Trophoblast cell (in vitro differentiated cells and primary cell): ENCODE measurements at regions not wholly inside any gene's neighbourhood (a gene's known extent, or its start where the extent isn't known, plus 50 kb on each side); places are given as distances from the start of the nearest gene placed in this dataset.

ENCODE experiments used
- DNase-seq, 2 donors: peaks; one replicate each; pipeline ENCODE4 v3.0.0-alpha.2; 2016
- H2AFZ ChIP-seq: 2 replicates; pipeline ENCODE4 v1.6.1; 2013; ENCODE audit warnings: low read length, moderate library complexity, mild to moderate bottlenecking; ENCODE audit not compliant: insufficient read depth, poor library complexity
- H2AK5ac ChIP-seq: 2 replicates; pipeline ENCODE4 v1.6.1; 2013; ENCODE audit warnings: mild to moderate bottlenecking, low read length
- H2BK120ac ChIP-seq: 2 replicates; pipeline ENCODE4 v1.6.1; 2013; ENCODE audit warnings: low read length, mild to moderate bottlenecking, moderate library complexity; ENCODE audit not compliant: insufficient read depth, poor library complexity
- H2BK12ac ChIP-seq: 2 replicates; pipeline ENCODE4 v1.6.1; 2013; ENCODE audit warnings: mild to moderate bottlenecking, low read length, moderate library complexity
- H2BK5ac ChIP-seq: 2 replicates; pipeline ENCODE4 v1.6.1; 2013; ENCODE audit warnings: low read length, low read depth, moderate library complexity, mild to moderate bottlenecking; ENCODE audit not compliant: poor library complexity
- H3K14ac ChIP-seq: 2 replicates; pipeline ENCODE4 v1.6.1; 2013; ENCODE audit warnings: mild to moderate bottlenecking, low read length
- H3K18ac ChIP-seq: 2 replicates; pipeline ENCODE4 v1.6.1; 2013; ENCODE audit warnings: mild to moderate bottlenecking, low read length
- H3K23ac ChIP-seq: 2 replicates; pipeline ENCODE4 v1.6.1; 2013; ENCODE audit warnings: low read length
- H3K27ac ChIP-seq: 2 replicates; pipeline ENCODE4 v1.5.1; 2013; ENCODE audit warnings: low read depth, mild to moderate bottlenecking, inconsistent platforms, low read length, moderate library complexity
- H3K27me3 ChIP-seq: 2 replicates; pipeline ENCODE4 v1.6.1; 2013; ENCODE audit warnings: inconsistent platforms, mild to moderate bottlenecking, low read length, moderate library complexity; ENCODE audit not compliant: insufficient read depth
- H3K36me3 ChIP-seq, 2 experiments: 1 replicate in 1 of 2; 2 replicates in 1 of 2; pipeline ENCODE4 v1.6.1; 2013; ENCODE audit warnings: low read length in 2 of 2, mild to moderate bottlenecking in 2 of 2, moderate library complexity in 1 of 2; ENCODE audit not compliant: insufficient read depth in 2 of 2, control insufficient read depth in 1 of 2
- H3K4ac ChIP-seq: 2 replicates; pipeline ENCODE4 v1.6.1; 2013; ENCODE audit warnings: low read depth, mild to moderate bottlenecking, low read length, moderate library complexity
- H3K4me1 ChIP-seq, 2 experiments: 1 replicate in 1 of 2; 2 replicates in 1 of 2; pipeline ENCODE4 v1.6.1; 2013; ENCODE audit warnings: low read length in 2 of 2, mild to moderate bottlenecking in 2 of 2, moderate library complexity in 1 of 2; ENCODE audit not compliant: insufficient read depth in 2 of 2, control insufficient read depth in 1 of 2
- H3K4me2 ChIP-seq: 2 replicates; pipeline ENCODE4 v1.6.1; 2013; ENCODE audit warnings: inconsistent platforms, mild to moderate bottlenecking, low read length, moderate library complexity
- H3K4me3 ChIP-seq: 2 replicates; pipeline ENCODE4 v1.5.1; 2013; ENCODE audit warnings: mild to moderate bottlenecking, low read depth, low read length, inconsistent platforms
- H3K79me1 ChIP-seq: one replicate; pipeline ENCODE4 v1.6.1; 2013; ENCODE audit warnings: low read length
- H3K79me2 ChIP-seq: 2 replicates; pipeline ENCODE4 v1.6.1; 2013; ENCODE audit warnings: low read length, mild to moderate bottlenecking; ENCODE audit not compliant: control insufficient read depth, insufficient read depth, poor library complexity
- H3K9ac ChIP-seq: 2 replicates; pipeline ENCODE4 v1.6.1; 2013; ENCODE audit warnings: mild to moderate bottlenecking, low read length
- H3K9me3 ChIP-seq: 2 replicates; pipeline ENCODE4 v1.6.1; 2013; ENCODE audit warnings: low read depth, mild to moderate bottlenecking, control low read depth, inconsistent platforms, low read length; ENCODE audit not compliant: insufficient read depth
- H4K12ac ChIP-seq: 2 replicates; pipeline ENCODE4 v1.6.1; 2013; ENCODE audit warnings: low read depth, mild to moderate bottlenecking, low read length, moderate library complexity
- H4K8ac ChIP-seq: 2 replicates; pipeline ENCODE4 v1.6.1; 2013; ENCODE audit warnings: low read depth, mild to moderate bottlenecking, low read length, moderate library complexity
- H4K91ac ChIP-seq: one replicate; pipeline ENCODE4 v1.6.1; 2013; ENCODE audit warnings: low read depth, mild to moderate bottlenecking, low read length, moderate library complexity
- WGBS: extraction: QIAGEN DNeasy Blood & Tissue Kit; methylation state at CpG from one replicate; pipeline ENCODE4 v1.1.7; 2013; ENCODE audit warnings: missing lambda C conversion rate; ENCODE audit not compliant: insufficient read length, insufficient coverage; ENCODE audit errors: extremely low coverage; 5-methylcytosine and 5-hydroxymethylcytosine counted together

- H3K14ac ChIP-seq: no peak overlapping the region
- H3K23ac ChIP-seq: no peak overlapping the region
- H2BK12ac ChIP-seq: no peak overlapping the region
- no CpG with 5 or more reads among the region's 1 CpG for WGBS
- H2BK5ac ChIP-seq: no peak overlapping the region
- no peaks in the 10 kb centered on the region for H3K79me2 ChIP-seq
- no peak overlapping the region for H2AK5ac ChIP-seq
- H2AFZ ChIP-seq: no peak overlapping the region
- no peaks in the 10 kb centered on the region for H3K4me1 ChIP-seq
- H3K27ac ChIP-seq: no peak overlapping the region
- no peak overlapping the region for H4K8ac ChIP-seq
- no peak overlapping the region for H2BK120ac ChIP-seq
- H4K12ac ChIP-seq: no peak overlapping the region
- no peak overlapping the region for H3K18ac ChIP-seq
- H3K27me3 ChIP-seq: no peaks in the 10 kb centered on the region
- H3K4me3 ChIP-seq: no peak overlapping the region
- no peak overlapping the region for H4K91ac ChIP-seq
- H3K9me3 ChIP-seq: no peaks in the 10 kb centered on the region
- no peak overlapping the region for H3K4me2 ChIP-seq
- DNase-seq: no peak
- H3K4ac ChIP-seq: no peak overlapping the region
- H3K79me1 ChIP-seq: no peaks in the 10 kb centered on the region
- H3K36me3 ChIP-seq: no peaks in the 10 kb centered on the region
- H3K9ac ChIP-seq: no peak overlapping the region
Observed at GRCh38 chr4:35986537-35986936, 257.8 kb downstream of the ARAP2 start.

- H3K9me3 ChIP-seq: no peaks in the 10 kb centered on the region
Observed at GRCh38 chr4:35993606-35994005, 250.7 kb downstream of the ARAP2 start.

DNA sequence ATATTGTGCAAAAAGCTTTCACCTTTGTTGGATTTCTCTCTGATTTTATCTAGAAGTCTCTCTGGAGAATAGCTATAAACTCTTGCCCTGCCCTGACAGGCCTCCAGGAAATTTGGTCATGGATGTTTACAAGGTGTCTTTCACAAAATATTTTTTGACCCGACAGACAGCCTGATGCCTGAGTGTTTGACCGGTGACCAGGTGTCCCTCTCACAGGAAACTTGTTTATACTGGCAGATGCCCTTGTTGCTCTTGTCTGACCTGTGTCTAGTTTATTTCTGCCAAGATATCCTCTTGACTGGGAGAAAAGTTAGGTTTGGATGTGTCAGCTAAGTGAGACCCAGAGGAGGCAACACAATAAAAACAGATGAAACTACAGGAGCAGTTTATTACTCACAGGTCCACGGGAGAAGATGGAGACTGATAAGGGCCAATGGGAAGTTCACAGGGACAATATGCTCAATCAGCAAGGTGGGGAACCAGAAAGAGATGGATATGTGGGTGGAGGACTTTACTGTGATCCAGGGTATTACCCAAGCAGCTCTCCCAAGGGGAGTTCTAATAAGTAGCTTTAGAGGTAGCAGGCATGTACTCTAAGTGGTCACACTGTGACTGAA lies 243.3 kb downstream of the ARAP2 start:
- Histone ChIP-seq H3K27me3 (no peaks in the 10 kb centered on the region), H4K91ac (no peak overlapping the region), H4K12ac (no peak overlapping the region), H3K27ac (no peak overlapping the region), H2BK120ac (no peak overlapping the region), H3K79me1 (no peaks in the 10 kb centered on the region), H3K18ac (no peak overlapping the region), H3K4me1 (no peaks in the 10 kb centered on the region), H3K14ac (no peak overlapping the region), H2AK5ac (no peak overlapping the region), H2AFZ (no peak overlapping the region), H3K4me2 (no peak overlapping the region), H3K9ac (no peak overlapping the region), H3K36me3 (no peaks in the 10 kb centered on the region), H3K4ac (no peak overlapping the region), H3K9me3 (no peaks in the 10 kb centered on the region), H2BK5ac (no peak overlapping the region), H4K8ac (no peak overlapping the region), H3K79me2 (no peaks in the 10 kb centered on the region), H3K4me3 (no peak overlapping the region), H3K23ac (no peak overlapping the region), H2BK12ac (no peak overlapping the region)
- DNase-seq: no peak
- no CpG with 5 or more reads among the region's 3 CpGs for WGBS

More at GRCh38 chr4:35993606-35994005, 250.7 kb downstream of the ARAP2 start:
- no peak overlapping the region for H2BK5ac ChIP-seq
- no peak overlapping the region for H4K91ac ChIP-seq
- H2BK12ac ChIP-seq: no peak overlapping the region
- H2BK120ac ChIP-seq: no peak overlapping the region
- H3K9ac ChIP-seq: no peak overlapping the region
- H3K27me3 ChIP-seq: no peaks in the 10 kb centered on the region
- no peak overlapping the region for H4K12ac ChIP-seq
- H3K4me1 ChIP-seq: no peaks in the 10 kb centered on the region
- H3K14ac ChIP-seq: no peak overlapping the region
- H3K4ac ChIP-seq: no peak overlapping the region
- H3K4me3 ChIP-seq: no peak overlapping the region
- no peaks in the 10 kb centered on the region for H3K36me3 ChIP-seq
- H2AK5ac ChIP-seq: no peak overlapping the region
- H3K23ac ChIP-seq: no peak overlapping the region
- H3K27ac ChIP-seq: no peak overlapping the region
- no peaks in the 10 kb centered on the region for H3K79me2 ChIP-seq
- no CpG with 5 or more reads among the region's 2 CpGs for WGBS
- H3K4me2 ChIP-seq: no peak overlapping the region
- H2AFZ ChIP-seq: no peak overlapping the region
- H4K8ac ChIP-seq: no peak overlapping the region
- DNase-seq: no peak
- H3K18ac ChIP-seq: no peak overlapping the region
- H3K79me1 ChIP-seq: no peaks in the 10 kb centered on the region

DNA sequence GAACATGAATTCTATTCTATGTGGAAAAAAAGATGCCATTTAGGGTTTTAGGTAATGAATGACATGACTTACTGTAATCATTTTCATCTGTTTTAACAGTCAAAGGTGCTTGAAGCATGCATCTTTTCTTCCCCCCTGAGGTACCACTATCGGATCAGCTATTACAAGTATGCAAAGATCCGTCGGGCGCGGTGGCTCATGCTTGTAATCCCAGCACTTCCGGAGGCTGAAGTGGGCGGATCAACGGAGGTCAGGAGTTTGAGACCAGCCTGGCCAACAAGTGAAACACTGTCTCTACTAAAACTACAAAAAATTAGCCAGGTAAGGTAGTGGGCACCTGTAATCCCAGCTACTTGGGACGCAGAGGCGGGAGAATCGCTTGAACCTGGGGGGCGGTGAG lies 241.3 kb downstream of the ARAP2 start:
- Histone ChIP-seq H3K4ac (no peak overlapping the region), H4K12ac (no peak overlapping the region), H3K14ac (no peak overlapping the region), H3K79me2 (no peaks in the 10 kb centered on the region), H3K23ac (no peak overlapping the region), H3K18ac (no peak overlapping the region), H3K9me3 (no peaks in the 10 kb centered on the region), H3K4me3 (no peak overlapping the region), H3K9ac (no peak overlapping the region), H2BK5ac (no peak overlapping the region), H3K36me3 (no peaks in the 10 kb centered on the region), H2AK5ac (no peak overlapping the region), H4K91ac (no peak overlapping the region), H3K27me3 (no peaks in the 10 kb centered on the region), H3K4me1 (no peaks in the 10 kb centered on the region), H2BK12ac (no peak overlapping the region), H4K8ac (no peak overlapping the region), H3K4me2 (no peak overlapping the region), H2AFZ (no peak overlapping the region), H3K27ac (no peak overlapping the region), H2BK120ac (no peak overlapping the region), H3K79me1 (no peaks in the 10 kb centered on the region)
- DNase-seq: peak; percentile 48 to 65
- WGBS: no CpG with 5 or more reads among the region's 12 CpGs
